GM23248 (cell line): ENCODE measurements at regions not wholly inside any gene's neighbourhood (a gene's known extent, or its start where the extent isn't known, plus 50 kb on each side); places are given as distances from the start of the nearest gene placed in this dataset.

ENCODE experiments used
- DNase-seq: peaks from one replicate; pipeline ENCODE4 v3.0.0-alpha.2; 2015
- H2AFZ ChIP-seq: fragments of 200-600 bp; sonication (generic); 2 replicates; pipeline ENCODE4 v1.6.1; 2016; ENCODE audit warnings: antibody characterized with exemption
- H3F3A ChIP-seq: fragments of 200-600 bp; sonication (generic); 2 replicates; pipeline ENCODE4 v1.6.1; 2016; ENCODE audit warnings: mild to moderate bottlenecking, antibody characterized with exemption, mixed run types; ENCODE audit not compliant: insufficient read depth
- H3K27ac ChIP-seq: fragments of 200-600 bp; sonication (generic); 2 replicates; pipeline ENCODE4 v1.5.1; 2016; ENCODE audit warnings: mild to moderate bottlenecking
- H3K27me3 ChIP-seq: fragments of 200-600 bp; sonication (generic); replicated peaks from 2 replicates; pipeline ENCODE4 v1.6.1; 2016; ENCODE audit warnings: mild to moderate bottlenecking; ENCODE audit not compliant: insufficient read depth
- H3K36me3 ChIP-seq: fragments of 200-600 bp; sonication (generic); 2 replicates; pipeline ENCODE4 v1.6.1; 2016; ENCODE audit warnings: low read depth, mild to moderate bottlenecking
- H3K4me1 ChIP-seq: fragments of 200-600 bp; sonication (generic); 2 replicates; pipeline ENCODE4 v1.6.1; 2016; ENCODE audit warnings: mild to moderate bottlenecking; ENCODE audit not compliant: insufficient read depth
- H3K4me2 ChIP-seq: fragments of 200-600 bp; sonication (generic); one replicate; pipeline ENCODE4 v1.6.1; 2016; ENCODE audit warnings: mild to moderate bottlenecking; ENCODE audit not compliant: unreplicated experiment
- H3K4me3 ChIP-seq: fragments of 200-600 bp; sonication (generic); 2 replicates; pipeline ENCODE4 v1.5.1; 2016; ENCODE audit warnings: mild to moderate bottlenecking
- H3K79me2 ChIP-seq: fragments of 200-600 bp; sonication (generic); 2 replicates; pipeline ENCODE4 v1.6.1; 2016; ENCODE audit warnings: mild to moderate bottlenecking; ENCODE audit not compliant: insufficient read depth
- H3K9ac ChIP-seq: fragments of 200-600 bp; sonication (generic); 2 replicates; pipeline ENCODE4 v1.6.1; 2016; ENCODE audit warnings: mild to moderate bottlenecking
- H3K9me2 ChIP-seq: fragments of 200-600 bp; sonication (generic); 2 replicates; pipeline ENCODE4 v1.6.1; 2016; ENCODE audit warnings: mixed run types, mild to moderate bottlenecking, moderate library complexity; ENCODE audit not compliant: insufficient read depth
- H3K9me3 ChIP-seq: fragments of 200-600 bp; sonication (generic); one replicate; pipeline ENCODE4 v1.6.1; 2017; ENCODE audit warnings: low read depth
- H4K20me1 ChIP-seq: fragments of 200-600 bp; sonication (generic); 2 replicates; pipeline ENCODE4 v1.6.0; 2016; ENCODE audit not compliant: insufficient read depth
- EZH2 ChIP-seq: fragments of 200-600 bp; sonication (generic); IDR thresholded peaks from 2 replicates; pipeline ENCODE4 v1.6.1; 2018; ENCODE audit warnings: antibody characterized with exemption, mild to moderate bottlenecking; ENCODE audit not compliant: insufficient read depth, poor library complexity, severe bottlenecking
- EZH2phosphoT487 ChIP-seq: fragments of 200-600 bp; sonication (generic); IDR thresholded peaks from 2 replicates; pipeline ENCODE4 v1.6.1; 2018; ENCODE audit warnings: antibody characterized with exemption, moderate library complexity, mild to moderate bottlenecking, low read depth; ENCODE audit not compliant: insufficient read depth
- WGBS, 2 experiments: methylation state at CpG; one replicate each; pipeline ENCODE4 v1.1.6; 2015 to 2017; ENCODE audit warnings: low lambda C conversion rate in 2 of 2, low coverage in 1 of 2; ENCODE audit errors: missing lambda C conversion rate in 2 of 2; 5-methylcytosine and 5-hydroxymethylcytosine counted together
- in situ Hi-C: fragments of 300-500 bp; cut with MboI; formaldehyde crosslinking; loops from 2 replicates; pipeline ENCODE4 v1.15.0; 2020

DNA sequence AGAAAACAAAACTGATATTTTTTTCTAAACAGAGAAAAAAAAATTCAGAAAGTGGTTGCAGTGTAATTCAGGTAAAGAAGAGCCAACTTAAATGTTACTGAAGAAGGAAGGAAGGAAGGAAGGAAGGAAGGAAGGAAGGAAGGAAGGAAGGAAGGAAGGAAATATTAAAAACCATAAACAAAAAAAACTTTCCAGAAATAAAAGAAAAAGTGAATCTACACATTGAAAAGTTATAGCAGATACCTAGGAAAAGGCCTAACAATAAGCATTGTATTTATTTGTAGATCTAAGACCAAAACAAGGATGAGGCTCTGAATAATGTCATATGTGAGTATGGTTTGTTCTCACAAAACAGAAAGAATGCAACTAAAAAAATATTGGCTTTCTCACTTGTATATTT, 345.4 kb upstream of the NR5A2 start:
- no peaks in the 10 kb centered on the region for H3K9me3 ChIP-seq
- DNase-seq, result no peak
- no peak overlapping the region for H3K4me2 ChIP-seq
- H4K20me1 ChIP-seq, result no peaks in the 10 kb centered on the region
- TF ChIP-seq EZH2phosphoT487, result no peak
- H3K9ac ChIP-seq, result no peak overlapping the region
- no peaks in the 10 kb centered on the region for H3K79me2 ChIP-seq
- no peak overlapping the region for H2AFZ ChIP-seq
- H3K36me3 ChIP-seq, result no peaks in the 10 kb centered on the region
- H3K9me2 ChIP-seq, result no peaks in the 10 kb centered on the region
- in situ Hi-C loops, result loop anchor here (10.0 to 25.0 kb wide), 3 partner anchors 455 to 813 kb away; no protein-coding TSS in a partner anchor
- peaks cover 22% of the 10 kb centered on the region for H3K4me1 ChIP-seq
- H3K27ac ChIP-seq, result no peak overlapping the region
- no peak overlapping the region for H3K4me3 ChIP-seq
- H3F3A ChIP-seq, result peaks cover 23% of the 10 kb centered on the region
- H3K27me3 ChIP-seq, result no peaks in the 10 kb centered on the region

DNA sequence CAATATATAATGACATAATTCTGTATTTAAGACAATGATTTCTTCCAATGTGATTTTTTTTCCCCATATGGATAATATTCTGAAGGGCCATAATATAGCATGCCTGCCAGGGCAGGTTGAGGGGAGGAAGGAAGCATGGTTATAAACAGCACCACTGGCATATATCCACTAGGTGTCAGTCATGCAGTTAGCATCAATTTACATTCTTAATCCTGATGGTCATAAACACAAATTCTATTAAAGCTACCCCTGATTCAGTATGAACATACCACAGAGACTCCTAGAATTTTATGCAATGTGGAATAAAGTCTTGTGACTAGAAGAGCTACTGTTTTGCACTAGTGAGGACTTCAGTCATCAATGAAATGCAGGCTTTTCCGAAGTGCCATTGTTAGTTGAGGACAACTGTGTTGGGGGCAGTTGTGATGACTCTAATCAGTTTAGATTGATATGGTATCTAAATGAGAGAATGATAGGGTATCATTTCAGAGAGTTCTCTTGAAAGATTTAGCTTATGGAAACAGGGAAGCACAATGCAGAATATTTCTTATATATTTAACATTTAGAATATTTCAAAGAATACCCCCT, 342.7 kb upstream of the NR5A2 start:
- peak; percentile 84 for DNase-seq
- H4K20me1 ChIP-seq, result no peaks in the 10 kb centered on the region
- peaks cover 24% of the 10 kb centered on the region for H3F3A ChIP-seq
- in situ Hi-C loops, result loop anchor here (10.0 to 25.0 kb wide), 3 partner anchors 453 to 810 kb away; no protein-coding TSS in a partner anchor
- TF ChIP-seq EZH2phosphoT487, result no peak
- no peak for TF ChIP-seq EZH2
- H3K9ac ChIP-seq, result no peak overlapping the region
- H3K4me1 ChIP-seq, result peaks cover 37% of the 10 kb centered on the region
- H2AFZ ChIP-seq, result no peak overlapping the region
- no peaks in the 10 kb centered on the region for H3K9me3 ChIP-seq
- peak overlapping the region; percentile 45 for H3K4me2 ChIP-seq
- WGBS, 2 experiments, result 76 to 92% methylated on average over 1 of the region's 1 CpG
- no peaks in the 10 kb centered on the region for H3K27me3 ChIP-seq
- H3K27ac ChIP-seq, result peak overlapping the region; percentile 43
- no peaks in the 10 kb centered on the region for H3K9me2 ChIP-seq
- no peak overlapping the region for H3K4me3 ChIP-seq
- H3K36me3 ChIP-seq, result no peaks in the 10 kb centered on the region
- H3K79me2 ChIP-seq, result no peaks in the 10 kb centered on the region

DNA sequence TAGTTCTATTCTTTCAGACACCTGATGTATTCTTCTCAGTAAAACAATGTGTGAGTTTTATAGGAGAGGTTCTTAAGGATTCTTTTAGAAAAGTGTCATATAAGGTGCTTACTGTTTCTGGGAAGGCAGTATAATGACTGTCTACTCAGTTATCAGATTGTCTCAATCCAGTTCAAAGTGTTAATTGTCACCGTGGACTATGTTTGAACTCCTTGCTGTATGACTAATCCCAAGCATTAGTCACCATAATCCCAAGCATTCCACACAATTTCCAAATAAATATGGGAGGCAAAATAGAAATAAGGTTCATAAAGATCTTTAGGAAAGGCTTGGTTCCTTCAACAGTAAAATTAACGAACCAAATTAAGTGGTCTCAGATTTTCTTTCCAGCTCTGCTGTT, 342.1 kb upstream of the NR5A2 start:
- WGBS, 2 experiments, result 44 to 45% methylated on average over 2 of the region's 2 CpGs
- no peaks in the 10 kb centered on the region for H3K79me2 ChIP-seq
- peaks cover 24% of the 10 kb centered on the region for H3F3A ChIP-seq
- H2AFZ ChIP-seq, result no peak overlapping the region
- no peaks in the 10 kb centered on the region for H3K9me2 ChIP-seq
- H3K27me3 ChIP-seq, result no peaks in the 10 kb centered on the region
- TF ChIP-seq EZH2, result no peak
- no peak for TF ChIP-seq EZH2phosphoT487
- no peaks in the 10 kb centered on the region for H3K9me3 ChIP-seq
- H3K4me3 ChIP-seq, result no peak overlapping the region
- peaks cover 37% of the 10 kb centered on the region for H3K4me1 ChIP-seq
- H3K27ac ChIP-seq, result peak overlapping the region; percentile 43
- H3K36me3 ChIP-seq, result no peaks in the 10 kb centered on the region
- no peaks in the 10 kb centered on the region for H4K20me1 ChIP-seq
- H3K4me2 ChIP-seq, result peak overlapping the region; percentile 45
- in situ Hi-C loops, result loop anchor here (10.0 to 25.0 kb wide), 3 partner anchors 452 to 809 kb away; no protein-coding TSS in a partner anchor
- peak; percentile 80 for DNase-seq
- no peak overlapping the region for H3K9ac ChIP-seq

DNA sequence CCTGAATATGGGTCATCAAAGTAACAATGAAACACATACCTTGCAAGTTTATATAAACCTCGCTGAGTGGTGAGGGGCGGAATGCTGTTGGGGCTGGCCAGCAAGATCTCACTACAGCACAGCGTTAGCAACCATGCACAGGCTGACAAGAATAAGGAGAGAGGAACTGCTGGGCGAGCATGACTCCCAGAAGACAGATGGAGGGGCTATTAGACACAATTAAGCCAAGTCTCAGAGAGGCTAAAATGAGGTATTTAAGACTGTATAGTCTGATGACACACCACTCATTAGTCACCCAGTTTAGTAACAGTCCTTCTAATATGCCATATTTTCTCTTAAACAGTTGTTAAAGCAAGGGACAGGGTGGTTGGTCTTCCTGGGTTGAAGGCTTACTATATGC, 340.2 kb upstream of the NR5A2 start:
- Histone ChIP-seq H3K36me3 (no peaks in the 10 kb centered on the region), H4K20me1 (no peaks in the 10 kb centered on the region), H3K27me3 (no peaks in the 10 kb centered on the region), H3K79me2 (no peaks in the 10 kb centered on the region), H3K4me3 (no peak overlapping the region), H3K27ac (no peak overlapping the region), H3K9ac (no peak overlapping the region), H3K4me1 (peaks cover 54% of the 10 kb centered on the region), H3K9me2 (no peaks in the 10 kb centered on the region), H3F3A (peaks cover 38% of the 10 kb centered on the region), H2AFZ (no peak overlapping the region), H3K9me3 (no peaks in the 10 kb centered on the region), H3K4me2 (peak overlapping the region; percentile 17)
- DNase-seq, result peak; percentile 76
- in situ Hi-C loops, result loop anchor here (10.0 to 25.0 kb wide), 3 partner anchors 450 to 807 kb away; no protein-coding TSS in a partner anchor
- 84 to 86% methylated on average over 4 of the region's 4 CpGs for WGBS, 2 experiments
- TF ChIP-seq EZH2, result no peak
- no peak for TF ChIP-seq EZH2phosphoT487
